T-helper 1 cell (primary cell): ENCODE measurements at regions not wholly inside any gene's neighbourhood (a gene's known extent, or its start where the extent isn't known, plus 50 kb on each side); places are given as distances from the start of the nearest gene placed in this dataset.

Source experiments
- DNase-seq, 5 donors: peaks; one replicate each; pipeline ENCODE4 v3.0.0-alpha.2; 2012 to 2020

- DNase-seq: no peak
These were observed 57.1 kb upstream of the ITPRID1 start for GRCh38 chr7:31456646-31457368.

DNA sequence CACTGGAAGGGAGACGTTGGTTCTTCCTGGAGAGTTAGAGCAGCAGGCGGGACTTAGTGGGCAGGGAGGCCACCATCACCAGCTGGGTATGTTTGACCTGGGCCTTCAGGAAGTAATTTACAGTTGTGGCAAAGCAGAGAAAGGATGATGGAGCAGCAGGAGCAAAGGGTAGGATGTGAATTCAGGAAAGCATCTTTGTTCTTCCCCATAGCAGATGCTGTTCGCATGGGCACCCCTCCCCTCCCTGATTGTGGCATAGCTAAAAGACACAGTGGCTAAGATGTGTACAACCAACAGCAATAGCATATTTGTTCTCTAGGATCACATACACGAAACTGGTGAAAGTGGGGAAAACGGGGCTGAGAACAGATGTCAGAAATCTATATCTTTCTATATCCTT lies 56.3 kb upstream of the ITPRID1 start:
- no peak for DNase-seq

DNA sequence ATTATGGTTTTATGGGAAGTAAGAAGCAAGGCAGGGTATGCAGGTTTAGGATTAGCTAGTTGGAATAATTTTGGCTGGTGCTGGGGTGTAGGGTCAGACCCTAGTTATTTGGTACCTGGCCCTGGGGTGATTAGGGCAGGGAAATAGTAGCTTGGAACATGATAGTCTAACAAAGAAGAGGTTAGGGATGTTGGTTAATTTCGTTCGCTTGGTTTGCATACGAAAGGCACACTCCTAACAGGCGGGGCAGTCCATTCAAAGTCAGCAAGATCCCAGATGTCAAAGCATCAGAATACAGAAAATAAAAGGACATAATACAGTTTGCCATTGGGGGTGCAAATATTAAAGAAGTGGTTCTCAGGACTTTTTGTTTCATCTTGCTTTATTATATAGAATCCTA lies 55.7 kb upstream of the ITPRID1 start:
- no peak for DNase-seq

- DNase-seq: no peak
These were observed 51.3 kb upstream of the ITPRID1 start for GRCh38 chr7:31462636-31463035.
